ENCODE measurements at regions not wholly inside any gene's neighbourhood (a gene's known extent, or its start where the extent isn't known, plus 50 kb on each side); places are given as distances from the start of the nearest gene placed in this dataset.

GRCh38 chr2:7683708-7684107, 766.5 kb downstream of the RNF144A start:
- Histone ChIP-seq H3K4me2 (ENCODE audit: unreplicated experiment) (no peak overlapping the region), H3K9me2 (ENCODE audit: insufficient read depth) (no peaks in the 10 kb centered on the region), H3K4me3 (no peak overlapping the region), H3F3A (ENCODE audit: insufficient read depth) (peaks cover 13% of the 10 kb centered on the region), H3K36me3 (ENCODE audit: low read depth) (no peaks in the 10 kb centered on the region), H2AFZ (no peak overlapping the region), H3K4me1 (ENCODE audit: insufficient read depth) (peaks cover 17% of the 10 kb centered on the region), H3K27ac (no peak overlapping the region), H3K27me3 (replicated peaks; ENCODE audit: insufficient read depth) (no peaks in the 10 kb centered on the region), H3K79me2 (ENCODE audit: insufficient read depth) (no peaks in the 10 kb centered on the region), H3K9ac (no peak overlapping the region), H3K9me3 (ENCODE audit: low read depth) (no peaks in the 10 kb centered on the region), H4K20me1 (ENCODE audit: insufficient read depth) (no peaks in the 10 kb centered on the region)
- TF ChIP-seq EZH2phosphoT487 (IDR thresholded peaks at IDR 0.05; ENCODE audit: insufficient read depth, low read depth) (no peak), EZH2 (IDR thresholded peaks at IDR 0.05; ENCODE audit: insufficient read depth, poor library complexity, severe bottlenecking) (no peak)
- no peak for DNase-seq
- whole genome bisulfite sequencing, 2 experiments (ENCODE audit: low coverage in 1 of 2, low lambda C conversion rate in 2 of 2, missing lambda C conversion rate in 2 of 2) = 79 to 88% methylated on average over 6 of the region's 6 CpGs
- in situ Hi-C loops (cut with MboI) = no loop called here

DNA sequence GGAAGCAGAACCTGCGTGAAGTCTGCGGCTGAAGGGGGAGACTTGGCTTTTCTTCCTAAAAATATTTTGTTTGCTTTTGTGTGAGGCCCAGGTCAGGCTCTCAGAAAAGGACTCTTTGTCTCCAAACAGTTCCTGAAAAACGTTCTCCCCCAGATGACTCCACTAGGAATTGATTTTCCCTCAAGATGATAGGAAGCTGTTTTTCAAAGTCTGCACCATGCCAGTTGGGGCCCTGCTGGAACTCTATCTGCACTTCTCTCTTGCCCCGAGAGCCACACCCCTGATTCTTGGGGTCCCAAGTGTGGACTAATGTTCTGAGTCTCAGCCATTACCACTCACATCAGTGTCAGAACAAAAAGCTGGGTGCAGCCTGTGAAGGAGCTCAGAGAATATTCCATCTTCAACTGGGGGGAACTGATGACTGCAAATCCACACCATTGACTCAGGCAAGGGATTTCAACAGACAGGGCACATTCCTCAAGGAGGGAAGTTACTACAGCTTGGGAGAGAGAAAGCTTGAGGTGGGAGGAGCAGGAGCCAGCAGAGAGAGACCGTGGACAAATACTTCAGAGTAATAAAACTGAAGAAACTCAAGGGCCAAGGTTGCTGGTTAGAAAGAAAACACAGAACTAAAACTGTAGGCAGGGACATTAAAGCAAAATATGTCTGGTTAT, 768.3 kb downstream of the RNF144A start:
- H3K27me3 ChIP-seq (replicated peaks; ENCODE audit: insufficient read depth) = no peaks in the 10 kb centered on the region
- H2AFZ ChIP-seq = peak overlapping the region; percentile 60
- peak; percentile 85 for DNase-seq
- TF ChIP-seq EZH2phosphoT487 (IDR thresholded peaks at IDR 0.05; ENCODE audit: insufficient read depth, low read depth) (no peak), EZH2 (IDR thresholded peaks at IDR 0.05; ENCODE audit: insufficient read depth, poor library complexity, severe bottlenecking) (no peak)
- peaks cover 17% of the 10 kb centered on the region for H3K4me1 ChIP-seq (ENCODE audit: insufficient read depth)
- peak overlapping the region; percentile 60 for H3K27ac ChIP-seq
- H3K4me2 ChIP-seq (ENCODE audit: unreplicated experiment) = peak overlapping the region; percentile 37
- H3K79me2 ChIP-seq (ENCODE audit: insufficient read depth) = no peaks in the 10 kb centered on the region
- H4K20me1 ChIP-seq (ENCODE audit: insufficient read depth) = no peaks in the 10 kb centered on the region
- no peaks in the 10 kb centered on the region for H3K9me3 ChIP-seq (ENCODE audit: low read depth)
- H3K4me3 ChIP-seq = no peak overlapping the region
- H3K9ac ChIP-seq = peak overlapping the region; percentile 6; the same call in 1 of the 2 replicates
- H3F3A ChIP-seq (ENCODE audit: insufficient read depth) = peaks cover 13% of the 10 kb centered on the region
- in situ Hi-C loops (cut with MboI) = no loop called here
- no peaks in the 10 kb centered on the region for H3K9me2 ChIP-seq (ENCODE audit: insufficient read depth)
- H3K36me3 ChIP-seq (ENCODE audit: low read depth) = no peaks in the 10 kb centered on the region
- 72% methylated on average over 5 of the region's 5 CpGs for WGBS, 2 experiments (ENCODE audit: low coverage in 1 of 2, low lambda C conversion rate in 2 of 2, missing lambda C conversion rate in 2 of 2)

- in situ Hi-C loops (cut with MboI) = no loop called here
- H3K36me3 ChIP-seq (ENCODE audit: low read depth) = no peaks in the 10 kb centered on the region
- H4K20me1 ChIP-seq (ENCODE audit: insufficient read depth) = no peaks in the 10 kb centered on the region
- H3K9me3 ChIP-seq (ENCODE audit: low read depth) = no peaks in the 10 kb centered on the region
- H2AFZ ChIP-seq = peak overlapping the region; percentile 60
- no peak overlapping the region for H3K4me3 ChIP-seq
- 93% methylated on average over 3 of the region's 3 CpGs for WGBS, 2 experiments (ENCODE audit: low coverage in 1 of 2, low lambda C conversion rate in 2 of 2, missing lambda C conversion rate in 2 of 2)
- peak overlapping the region; percentile 6; the same call in 1 of the 2 replicates for H3K9ac ChIP-seq
- peaks cover 13% of the 10 kb centered on the region for H3F3A ChIP-seq (ENCODE audit: insufficient read depth)
- peak overlapping the region; percentile 37 for H3K4me2 ChIP-seq (ENCODE audit: unreplicated experiment)
- H3K4me1 ChIP-seq (ENCODE audit: insufficient read depth) = peaks cover 17% of the 10 kb centered on the region
- H3K27me3 ChIP-seq (replicated peaks; ENCODE audit: insufficient read depth) = no peaks in the 10 kb centered on the region
- H3K27ac ChIP-seq = peak overlapping the region; percentile 60
- H3K79me2 ChIP-seq (ENCODE audit: insufficient read depth) = no peaks in the 10 kb centered on the region
- 0 out of 2 replicates have a peak, but pooled peaks cover 4% of the 10 kb centered on the region for H3K9me2 ChIP-seq (ENCODE audit: insufficient read depth)
- TF ChIP-seq EZH2phosphoT487 (IDR thresholded peaks at IDR 0.05; ENCODE audit: insufficient read depth, low read depth) = no peak
- TF ChIP-seq EZH2 (IDR thresholded peaks at IDR 0.05; ENCODE audit: insufficient read depth, poor library complexity, severe bottlenecking) = no peak
- no peak for DNase-seq
These were observed 768.8 kb downstream of the RNF144A start for GRCh38 chr2:7686016-7686385.

GRCh38 chr2:7691961-7692656, 774.9 kb downstream of the RNF144A start:
- peak overlapping the region; percentile 74 for H3K27ac ChIP-seq
- no peaks in the 10 kb centered on the region for H3K36me3 ChIP-seq (ENCODE audit: low read depth)
- DNase-seq = peak; percentile 77
- no peak overlapping the region for H3K4me3 ChIP-seq
- H3K9me3 ChIP-seq (ENCODE audit: low read depth) = no peaks in the 10 kb centered on the region
- H4K20me1 ChIP-seq (ENCODE audit: insufficient read depth) = no peaks in the 10 kb centered on the region
- in situ Hi-C loops (cut with MboI) = no loop called here
- H2AFZ ChIP-seq = no peak overlapping the region
- H3K9ac ChIP-seq = no peak overlapping the region
- no peaks in the 10 kb centered on the region for H3K79me2 ChIP-seq (ENCODE audit: insufficient read depth)
- 0 out of 2 replicates have a peak, but pooled peaks cover 15% of the 10 kb centered on the region for H3F3A ChIP-seq (ENCODE audit: insufficient read depth)
- no peaks in the 10 kb centered on the region for H3K27me3 ChIP-seq (replicated peaks; ENCODE audit: insufficient read depth)
- 66 to 83% methylated on average over 3 of the region's 3 CpGs for WGBS, 2 experiments (ENCODE audit: low coverage in 1 of 2, low lambda C conversion rate in 2 of 2, missing lambda C conversion rate in 2 of 2)
- H3K4me2 ChIP-seq (ENCODE audit: unreplicated experiment) = peak overlapping the region; percentile 47
- TF ChIP-seq EZH2 (IDR thresholded peaks at IDR 0.05; ENCODE audit: insufficient read depth, poor library complexity, severe bottlenecking) (no peak), EZH2phosphoT487 (IDR thresholded peaks at IDR 0.05; ENCODE audit: insufficient read depth, low read depth) (0 out of 2 replicates have a peak, but pooled peaks have one; percentile 93)
- peaks cover 20% of the 10 kb centered on the region for H3K4me1 ChIP-seq (ENCODE audit: insufficient read depth)
- 0 out of 2 replicates have a peak, but pooled peaks cover 4% of the 10 kb centered on the region for H3K9me2 ChIP-seq (ENCODE audit: insufficient read depth)

Measured in GM23248 (cell line).